ENCODE measurements at regions not wholly inside any gene's neighbourhood (a gene's known extent, or its start where the extent isn't known, plus 50 kb on each side); places are given as distances from the start of the nearest gene placed in this dataset.

DNA sequence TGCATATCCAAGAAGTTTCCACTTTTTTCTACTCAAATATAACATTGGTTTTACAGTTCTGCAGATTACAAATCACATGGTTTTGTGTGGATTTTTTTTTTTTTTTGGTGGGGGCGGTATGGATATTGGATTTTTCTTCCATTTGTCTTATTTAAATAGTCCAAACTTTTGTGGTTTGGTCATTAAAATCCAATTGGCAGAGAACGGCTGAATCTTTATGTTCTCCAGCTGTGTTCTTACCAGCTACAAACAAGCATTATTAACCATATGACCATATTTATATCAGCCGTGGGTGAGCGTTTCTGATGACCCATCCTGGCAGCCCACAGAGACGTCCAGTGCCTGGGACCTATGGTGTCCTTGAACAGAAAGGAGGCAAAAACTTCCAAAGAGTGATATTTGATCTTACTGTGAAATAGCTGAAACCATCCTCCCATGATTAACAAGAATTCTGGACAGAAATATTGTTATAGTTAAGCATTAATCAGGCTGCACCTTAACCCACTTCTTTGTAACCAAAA is 200.4 kb downstream of the LYPLAL1 start:
- no peak for TF ChIP-seq CTCF (IDR thresholded peaks at IDR 0.05)
- no peak for TF ChIP-seq POLR2A (IDR thresholded peaks at IDR 0.05)
